Thyroid gland (tissue), 4 donors: ENCODE measurements at regions not wholly inside any gene's neighbourhood (a gene's known extent, or its start where the extent isn't known, plus 50 kb on each side); places are given as distances from the start of the nearest gene placed in this dataset.

Source experiments
- CTCF ChIP-seq, 6 experiments: fragments of 200-600 bp in 3 of 6; fragments of 450-650 bp in 3 of 6; sonication (generic) in 3 of 6; IDR thresholded peaks; one replicate each; pipeline ENCODE4 v1.5.1; 2016 to 2019; ENCODE audit warnings: antibody characterized with exemption in 6 of 6, mild to moderate bottlenecking in 2 of 6, inconsistent platforms in 1 of 6, moderate library complexity in 1 of 6
- POLR2A ChIP-seq, 2 donors: fragments of 450-650 bp; IDR thresholded peaks; one replicate each; pipeline ENCODE4 v1.6.1; 2017; ENCODE audit warnings: antibody characterized with exemption in 2 of 2, mild to moderate bottlenecking in 2 of 2, moderate library complexity in 1 of 2

- TF ChIP-seq CTCF (IDR thresholded peaks at IDR 0.05) (no peak), POLR2A (IDR thresholded peaks at IDR 0.05) (no peak)
Observed at GRCh38 chr3:152197451-152197850, 71.3 kb upstream of the MBNL1 start.
